GM18520 (cell line): ENCODE measurements at regions not wholly inside any gene's neighbourhood (a gene's known extent, or its start where the extent isn't known, plus 50 kb on each side); places are given as distances from the start of the nearest gene placed in this dataset.
"Not testable (repeated sequence)": the region's sequence is repeated elsewhere in the genome, so short reads cannot be mapped to it uniquely, and the experiment has no call there.

Source experiments
- ATAC-seq: cut with Tn5 transposase; IDR thresholded peaks from one replicate; pipeline ENCODE4 v1.9.1; 2021; ENCODE audit not compliant: unreplicated experiment

DNA sequence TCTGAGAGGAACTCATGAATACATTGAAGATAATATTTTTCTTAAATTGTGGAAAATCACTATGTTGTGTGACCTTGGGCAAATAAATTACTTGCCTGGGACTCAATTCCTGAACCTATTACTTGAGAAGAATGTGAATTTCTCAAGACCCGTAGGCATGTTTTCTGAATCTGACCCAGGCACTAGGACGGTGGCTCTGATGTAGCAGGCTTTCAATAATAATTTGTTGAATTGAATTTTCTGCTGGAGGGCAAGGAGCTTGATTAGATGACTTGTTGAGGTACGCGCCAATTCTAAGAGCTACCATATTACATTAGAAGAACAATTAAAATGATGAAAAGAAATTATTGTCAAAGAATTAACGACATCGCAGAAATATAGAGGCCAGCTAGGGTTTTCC lies 150.2 kb upstream of the LRRC3B start:
- ATAC-seq: no peak

- no peak for ATAC-seq
Observed at GRCh38 chr3:26474706-26475105, 147.9 kb upstream of the LRRC3B start.

- no peak for ATAC-seq
Observed at GRCh38 chr3:26480377-26480776, 142.2 kb upstream of the LRRC3B start.

GRCh38 chr3:26484140-26484539 lies 138.4 kb upstream of the LRRC3B start:
- ATAC-seq: no peak

- no peak for ATAC-seq
Observed at GRCh38 chr3:26498271-26498670, 124.3 kb upstream of the LRRC3B start.

DNA sequence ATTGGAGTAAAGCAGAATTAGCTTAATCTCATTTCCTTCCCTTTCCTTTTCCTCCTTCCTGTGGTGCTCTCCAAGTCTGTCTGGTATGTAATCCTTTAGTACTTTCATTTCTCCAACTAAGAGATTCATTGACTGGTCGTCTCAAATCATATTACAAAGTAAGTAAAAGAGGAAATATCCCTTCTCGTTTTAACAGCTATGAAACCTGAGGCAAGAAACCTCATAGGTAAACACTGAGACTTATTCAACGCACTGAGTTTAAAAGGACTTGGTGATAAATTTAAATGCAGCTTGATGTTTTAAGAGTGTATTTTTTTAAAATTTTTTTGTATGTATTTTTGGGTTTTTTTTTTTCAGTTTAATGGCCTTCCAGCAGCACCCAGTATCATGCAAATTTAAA lies 117.2 kb upstream of the LRRC3B start:
- no peak for ATAC-seq

GRCh38 chr3:26514445-26515029 lies 108.0 kb upstream of the LRRC3B start:
- ATAC-seq: not testable (repeated sequence)

GRCh38 chr3:26515351-26515750 lies 107.2 kb upstream of the LRRC3B start:
- no peak for ATAC-seq

- ATAC-seq: no peak
Observed at GRCh38 chr3:26521261-26521660, 101.3 kb upstream of the LRRC3B start.

- ATAC-seq: no peak
Observed at GRCh38 chr3:26522919-26523318, 99.7 kb upstream of the LRRC3B start.

- ATAC-seq: no peak
Observed at GRCh38 chr3:26525013-26525412, 97.6 kb upstream of the LRRC3B start.

DNA sequence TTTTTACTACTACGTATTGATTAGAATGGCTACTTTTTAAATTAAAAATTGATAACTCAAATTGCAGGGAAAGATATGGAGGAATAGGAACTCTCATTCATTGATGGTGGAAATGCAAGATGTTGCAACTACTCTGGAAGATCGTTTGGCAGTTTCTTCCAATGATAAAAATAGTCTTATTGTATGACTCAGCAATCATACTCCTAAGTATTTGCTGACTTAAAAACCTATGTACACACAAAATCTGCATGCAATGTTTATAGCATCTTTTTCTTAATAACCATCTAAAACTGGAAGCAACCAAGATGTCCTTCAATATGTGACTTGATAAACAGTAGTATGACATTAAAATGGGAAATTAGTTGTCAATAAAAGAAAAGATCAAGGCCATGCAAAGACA lies 87.4 kb upstream of the LRRC3B start:
- no peak for ATAC-seq

DNA sequence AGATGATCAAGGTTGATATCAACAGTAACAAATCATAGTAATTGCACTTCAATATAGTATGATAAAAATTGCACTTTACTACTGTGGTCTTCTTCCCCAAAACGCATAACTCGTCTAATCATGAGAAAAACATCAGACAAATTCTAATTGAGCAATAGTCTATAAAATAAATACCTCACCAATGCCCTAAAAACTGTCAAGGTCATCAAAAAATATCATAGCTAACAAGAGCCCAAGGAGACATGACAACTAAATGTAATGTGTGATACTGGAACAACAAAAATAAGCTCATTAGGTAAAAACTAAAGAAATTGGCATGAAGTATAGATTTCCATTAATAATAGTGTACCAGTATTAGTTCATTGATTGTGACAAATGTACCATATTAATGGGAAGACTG lies 85.6 kb upstream of the LRRC3B start:
- ATAC-seq: no peak

GRCh38 chr3:26550413-26550812 lies 72.2 kb upstream of the LRRC3B start:
- no peak for ATAC-seq

- ATAC-seq: no peak
Observed at GRCh38 chr3:26556637-26557036, 65.9 kb upstream of the LRRC3B start.

DNA sequence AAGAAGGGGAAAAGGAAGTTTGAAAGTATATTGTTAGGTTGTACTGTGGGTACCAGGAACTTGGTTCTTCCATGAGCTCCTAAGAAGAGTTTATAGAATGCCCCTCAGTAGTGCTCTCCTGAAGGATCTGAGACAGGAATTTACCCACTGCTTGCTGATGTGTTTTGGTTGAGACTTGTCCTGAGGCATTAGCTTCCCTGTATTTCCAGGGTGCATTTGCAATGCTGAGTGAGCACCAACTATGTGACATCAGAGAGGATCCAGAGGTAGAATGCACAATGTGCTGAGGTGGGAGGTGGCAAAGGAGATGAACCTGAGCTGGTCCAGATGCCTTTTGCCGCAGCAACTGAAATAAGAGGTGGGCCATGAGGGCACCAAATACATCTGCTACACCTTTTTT lies 64.3 kb upstream of the LRRC3B start:
- no peak for ATAC-seq

DNA sequence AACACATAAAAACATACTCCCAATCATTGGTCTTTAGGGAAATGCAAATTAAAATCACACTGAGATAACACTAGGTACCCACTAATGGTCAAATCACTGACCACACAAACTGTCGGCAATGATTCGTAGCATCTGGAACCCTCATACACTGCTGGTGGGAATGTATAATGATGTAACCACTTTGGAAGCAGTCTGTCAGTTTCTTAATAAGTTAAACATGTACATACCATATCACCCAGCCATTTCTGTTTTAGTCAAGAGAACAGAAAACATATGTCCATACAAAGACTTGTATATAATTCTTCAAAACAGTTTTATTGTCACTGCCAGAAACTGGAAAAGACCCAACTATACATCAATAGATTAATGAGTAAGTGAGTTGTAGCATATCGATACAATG lies 63.3 kb upstream of the LRRC3B start:
- no peak for ATAC-seq

DNA sequence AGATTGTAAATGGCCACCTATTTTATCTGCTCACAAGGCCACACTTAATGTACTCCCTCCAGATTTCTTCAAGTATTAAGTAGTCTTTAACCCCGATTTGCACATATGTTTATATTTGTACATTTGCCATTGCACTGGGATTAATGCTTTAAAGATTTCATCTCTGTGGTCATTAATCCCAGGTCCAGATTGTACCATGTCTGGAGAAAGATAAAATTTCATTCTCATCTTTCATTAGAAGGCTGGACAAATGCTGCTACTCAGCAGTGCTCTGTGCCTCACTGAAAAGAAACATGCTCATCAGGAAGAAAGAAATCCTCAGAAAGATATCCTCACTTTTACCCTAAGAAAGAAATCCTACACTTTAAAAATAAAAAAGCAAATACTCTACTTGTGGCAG lies 62.5 kb upstream of the LRRC3B start:
- ATAC-seq: no peak

DNA sequence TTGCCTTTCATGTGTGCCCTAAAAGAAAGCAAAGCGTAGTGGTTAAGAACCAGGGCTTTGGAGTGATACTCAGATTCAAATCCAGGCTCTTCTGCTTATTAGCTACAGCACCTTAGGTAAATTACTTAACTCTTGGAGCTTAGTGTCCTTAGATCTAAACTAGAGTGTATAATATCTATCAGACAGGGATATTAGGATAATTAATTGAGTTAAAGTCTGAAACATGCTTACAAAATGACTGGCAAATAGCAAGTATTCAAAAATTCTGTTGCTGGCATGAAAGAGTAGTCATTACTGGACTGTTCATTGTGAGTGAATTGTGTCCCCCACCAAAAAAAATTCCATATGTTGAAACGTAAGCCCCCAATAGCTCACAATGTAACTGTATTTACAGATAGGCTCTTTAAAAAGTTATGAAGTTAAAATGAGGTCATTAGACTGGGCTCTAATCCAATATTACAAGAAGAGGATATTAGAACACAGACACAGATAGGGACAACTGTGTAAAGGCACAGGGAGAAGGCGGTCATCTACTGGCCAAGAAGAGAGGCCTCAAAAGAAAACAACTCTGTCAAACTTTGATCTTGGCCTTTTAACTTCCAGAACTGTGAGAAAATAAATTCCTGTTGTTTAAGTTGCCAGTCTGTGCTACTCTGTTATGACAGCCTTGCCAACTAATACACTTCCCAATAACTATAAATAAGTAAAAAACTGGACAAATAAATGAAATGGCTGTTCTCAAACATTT lies 60.4 kb upstream of the LRRC3B start:
- ATAC-seq: no peak
